H9 (cell line): ENCODE measurements at regions not wholly inside any gene's neighbourhood (a gene's known extent, or its start where the extent isn't known, plus 50 kb on each side); places are given as distances from the start of the nearest gene placed in this dataset.

Experiments used
- DNase-seq: peaks from one replicate; pipeline ENCODE4 v3.0.0-alpha.2; 2017
- H2AFZ ChIP-seq: one replicate; pipeline ENCODE4 v1.6.1; 2013; ENCODE audit warnings: mild to moderate bottlenecking, low read length, control low read depth, moderate library complexity
- H2AK5ac ChIP-seq: 2 replicates; pipeline ENCODE4 v1.6.1; 2013; ENCODE audit warnings: low read length, control low read depth, mixed read lengths; ENCODE audit not compliant: insufficient read length
- H2BK120ac ChIP-seq: one replicate; pipeline ENCODE4 v1.6.1; 2013; ENCODE audit warnings: low read depth, mild to moderate bottlenecking, low read length, control low read depth, inconsistent platforms; ENCODE audit not compliant: poor library complexity, severe bottlenecking
- H2BK12ac ChIP-seq: 2 replicates; pipeline ENCODE4 v1.6.1; 2013; ENCODE audit warnings: low read length, control low read depth, mixed read lengths, low read depth; ENCODE audit not compliant: insufficient read length
- H2BK15ac ChIP-seq: 2 replicates; pipeline ENCODE4 v1.6.1; 2013; ENCODE audit warnings: low read depth, low read length, control low read depth
- H2BK20ac ChIP-seq: one replicate; pipeline ENCODE4 v1.6.1; 2013; ENCODE audit warnings: low read depth, mild to moderate bottlenecking, low read length, control low read depth, inconsistent platforms; ENCODE audit not compliant: poor library complexity, severe bottlenecking
- H2BK5ac ChIP-seq: 2 replicates; pipeline ENCODE4 v1.6.1; 2013; ENCODE audit warnings: low read length, control low read depth, mixed read lengths; ENCODE audit not compliant: insufficient read length
- H3K14ac ChIP-seq: 2 replicates; pipeline ENCODE4 v1.6.1; 2013; ENCODE audit warnings: low read length, control low read depth; ENCODE audit not compliant: insufficient read depth
- H3K18ac ChIP-seq: 2 replicates; pipeline ENCODE4 v1.6.1; 2013; ENCODE audit warnings: low read depth, mild to moderate bottlenecking, mixed read lengths, low read length, control low read depth; ENCODE audit not compliant: insufficient read length
- H3K23ac ChIP-seq: 2 replicates; pipeline ENCODE4 v1.6.1; 2013; ENCODE audit warnings: low read length, control low read depth, mixed read lengths, low read depth; ENCODE audit not compliant: insufficient read length
- H3K23me2 ChIP-seq: 2 replicates; pipeline ENCODE4 v1.6.1; 2013; ENCODE audit warnings: low read depth, mild to moderate bottlenecking, mixed read lengths, low read length, control low read depth; ENCODE audit not compliant: insufficient read length, poor library complexity, severe bottlenecking
- H3K27ac ChIP-seq: 2 replicates; pipeline ENCODE4 v1.5.1; 2013; ENCODE audit warnings: low read length, control low read depth, mixed read lengths, low read depth; ENCODE audit not compliant: insufficient read length
- H3K27me3 ChIP-seq: 2 replicates; pipeline ENCODE4 v1.6.1; 2013; ENCODE audit warnings: low read length, control low read depth, inconsistent platforms; ENCODE audit not compliant: insufficient read depth
- H3K4ac ChIP-seq: 2 replicates; pipeline ENCODE4 v1.6.1; 2013; ENCODE audit warnings: low read depth, mild to moderate bottlenecking, control low read depth, inconsistent platforms, low read length, moderate library complexity
- H3K4me1 ChIP-seq: 2 replicates; pipeline ENCODE4 v1.6.1; 2013; ENCODE audit warnings: low read length, control low read depth, inconsistent platforms; ENCODE audit not compliant: insufficient read depth
- H3K4me2 ChIP-seq: 2 replicates; pipeline ENCODE4 v1.6.1; 2013; ENCODE audit warnings: low read length, control low read depth, mixed read lengths; ENCODE audit not compliant: insufficient read length, insufficient read depth
- H3K56ac ChIP-seq: 2 replicates; pipeline ENCODE4 v1.6.1; 2013; ENCODE audit warnings: low read depth, mild to moderate bottlenecking, mixed read lengths, low read length, control low read depth; ENCODE audit not compliant: insufficient read length
- H3K79me1 ChIP-seq: 2 replicates; pipeline ENCODE4 v1.6.1; 2013; ENCODE audit warnings: low read depth, mild to moderate bottlenecking, moderate library complexity, low read length, control low read depth, inconsistent platforms; ENCODE audit not compliant: insufficient read depth, poor library complexity, severe bottlenecking
- H3K79me2 ChIP-seq: 2 replicates; pipeline ENCODE4 v1.6.1; 2013; ENCODE audit warnings: low read length, control low read depth, inconsistent platforms; ENCODE audit not compliant: insufficient read depth
- H3K9ac ChIP-seq: 2 replicates; pipeline ENCODE4 v1.6.1; 2013; ENCODE audit warnings: low read length, control low read depth, mixed read lengths; ENCODE audit not compliant: insufficient read length; ENCODE audit errors: extremely low read depth
- H3K9me3 ChIP-seq: one replicate; pipeline ENCODE4 v1.6.1; 2013; ENCODE audit warnings: low read depth, low read length, inconsistent platforms; ENCODE audit not compliant: control insufficient read depth
- H3T11ph ChIP-seq: one replicate; pipeline ENCODE4 v1.6.1; 2013; ENCODE audit warnings: mild to moderate bottlenecking, low read length, control low read depth, inconsistent platforms
- H4K20me1 ChIP-seq: one replicate; pipeline ENCODE4 v1.6.1; 2013; ENCODE audit not compliant: control insufficient read depth, insufficient read length, insufficient read depth
- H4K5ac ChIP-seq: 2 replicates; pipeline ENCODE4 v1.6.1; 2013; ENCODE audit warnings: low read depth, mild to moderate bottlenecking, mixed read lengths, low read length, control low read depth; ENCODE audit not compliant: insufficient read length
- H4K8ac ChIP-seq: replicated peaks from 2 replicates; pipeline ENCODE4 v1.6.1; 2013; ENCODE audit warnings: low read length, control low read depth, mixed read lengths, low read depth; ENCODE audit not compliant: insufficient read length
- H4K91ac ChIP-seq: 2 replicates; pipeline ENCODE4 v1.6.1; 2013; ENCODE audit warnings: low read depth, mild to moderate bottlenecking, moderate library complexity, mixed read lengths, low read length, control low read depth; ENCODE audit not compliant: insufficient read length
- H3K27ac Mint-ChIP-seq, 3 experiments: 2 replicates in 2 of 3; 3 replicates in 1 of 3; pipeline ENCODE4 v1.8.0; 2020 to 2021; ENCODE audit warnings: mixed read lengths in 3 of 3, mild to moderate bottlenecking in 1 of 3, moderate library complexity in 1 of 3
- H3K27me3 Mint-ChIP-seq: 2 replicates; pipeline ENCODE4 v1.8.0; 2021; ENCODE audit warnings: low read depth, mild to moderate bottlenecking, moderate library complexity, mixed read lengths
- H3K36me3 Mint-ChIP-seq, 3 experiments: 2 replicates in 2 of 3; 3 replicates in 1 of 3; pipeline ENCODE4 v1.8.0; 2020 to 2021; ENCODE audit warnings: low read depth in 3 of 3, mixed read lengths in 3 of 3; ENCODE audit not compliant: insufficient read depth in 1 of 3
- H3K4me1 Mint-ChIP-seq, 2 experiments: 2 replicates each; pipeline ENCODE4 v1.8.0; 2020; ENCODE audit warnings: mixed read lengths in 2 of 2
- H3K4me3 Mint-ChIP-seq, 2 experiments: 2 replicates in 1 of 2; 3 replicates in 1 of 2; pipeline ENCODE4 v1.8.0; 2020 to 2021; ENCODE audit warnings: mild to moderate bottlenecking in 2 of 2, mixed read lengths in 2 of 2, moderate library complexity in 1 of 2
- H3K9me3 Mint-ChIP-seq, 2 experiments: 2 replicates in 1 of 2; 3 replicates in 1 of 2; pipeline ENCODE4 v1.8.0; 2020; ENCODE audit warnings: mild to moderate bottlenecking in 2 of 2, mixed read lengths in 2 of 2, moderate library complexity in 1 of 2
- CTCF ChIP-seq: fragments of 200-600 bp; sonication (generic); conservative IDR thresholded peaks from 3 replicates; pipeline ENCODE4 v1.8.0; 2021; ENCODE audit warnings: antibody characterized with exemption, mild to moderate bottlenecking
- WGBS: extraction: QIAGEN DNeasy Blood & Tissue Kit; methylation state at CpG from one replicate; pipeline ENCODE4 v1.1.7; 2013; ENCODE audit warnings: missing lambda C conversion rate, low lambda C conversion rate, mixed read lengths; ENCODE audit not compliant: insufficient read length; ENCODE audit errors: extremely low coverage; 5-methylcytosine and 5-hydroxymethylcytosine counted together

GRCh38 chr2:66329081-66329605 lies 105.8 kb upstream of the MEIS1 start:
- Histone ChIP-seq H3K79me1 (no peaks in the 10 kb centered on the region), H3K23ac (no peak overlapping the region), H3K14ac (no peak overlapping the region), H3K9me3 (no peaks in the 10 kb centered on the region), H4K91ac (no peak overlapping the region), H3K27me3 (no peaks in the 10 kb centered on the region), H3K4me1 (peaks cover 3% of the 10 kb centered on the region; the same call in 1 of the 2 replicates), H3K27ac (no peak overlapping the region), H2AK5ac (no peak overlapping the region), H3T11ph (no peak overlapping the region), H3K4me2 (no peak overlapping the region), H3K18ac (no peak overlapping the region), H2BK5ac (no peak overlapping the region), H4K20me1 (no peaks in the 10 kb centered on the region), H3K9ac (no peak overlapping the region), H2BK20ac (no peak overlapping the region), H2BK15ac (no peak overlapping the region), H4K8ac (no peak overlapping the region), H3K79me2 (no peaks in the 10 kb centered on the region), H2BK120ac (no peak overlapping the region), H3K56ac (no peak overlapping the region), H2AFZ (no peak overlapping the region), H3K23me2 (no peaks in the 10 kb centered on the region), H3K4ac (no peak overlapping the region), H2BK12ac (no peak overlapping the region), H4K5ac (no peak overlapping the region)
- TF ChIP-seq CTCF: no peak
- H3K27ac Mint-ChIP-seq: no peak overlapping the region; a peak in 1 of 7 replicates
- no peak overlapping the region for H3K4me3 Mint-ChIP-seq
- no CpG with 5 or more reads among the region's 5 CpGs for WGBS
- H3K4me1 Mint-ChIP-seq: peaks cover 18 to 21% of the 10 kb centered on the region in 2 experiments
- no peaks in the 10 kb centered on the region for H3K27me3 Mint-ChIP-seq
- no peaks in the 10 kb centered on the region for H3K36me3 Mint-ChIP-seq
- H3K9me3 Mint-ChIP-seq: no peaks in the 10 kb centered on the region
- DNase-seq: no peak
